K562 (cell line): ENCODE measurements at regions not wholly inside any gene's neighbourhood (a gene's known extent, or its start where the extent isn't known, plus 50 kb on each side); places are given as distances from the start of the nearest gene placed in this dataset.

Experiments used
- ATAC-seq: fragments of 200-7000 bp; cut with Tn5 transposase; 3 replicates; pipeline ENCODE4 v1.9.1; 2020; ENCODE audit warnings: moderate library complexity
- BruUV-seq: library from RNA; stranded (reverse); fragments of 400-500 nt; replicated peaks from 2 replicates; lab custom pipeline; 2021; lab: Mats Ljungman, UMichigan
- CTCF ChIA-PET: fragments of 300-600 bp; formaldehyde crosslinking; extraction: SDS; loops from one replicate; lab custom pipeline; 2021; ENCODE audit warnings: low intra/inter-chr PET ratio; lab: Yijun Ruan, JAX
- POLR2A ChIA-PET: fragments of 300-600, 350-650 bp; sonication (Branson Sonifier 250); formaldehyde crosslinking; extraction: SDS; loops from one replicate; lab custom pipeline; 2021; ENCODE audit warnings: antibody characterized with exemption, inconsistent platforms; lab: Yijun Ruan, JAX
- DNase-seq, 4 experiments: peaks; one replicate each; pipeline versions ENCODE4 v3.0.0 to v3.0.0-alpha.2; 2011 to 2018; ENCODE audit warnings: low spot score in 3 of 4, mixed read lengths in 3 of 4; ENCODE audit errors: extremely low read depth in 1 of 4
- FAIRE-seq: peaks from 2 replicates; lab custom pipeline; 2011; peaks lifted over from hg19 to GRCh38; lab: Jason Lieb, UNC
- H2AFZ ChIP-seq: 2 replicates; pipeline ENCODE4 v1.6.0; 2011; ENCODE audit warnings: low read depth, low read length, control low read depth, inconsistent platforms
- H3K27ac ChIP-seq: fragments of 200-600 bp; 3 replicates; pipeline ENCODE4 v1.8.0; 2011; ENCODE audit warnings: low read depth, mild to moderate bottlenecking, control low read depth, inconsistent platforms, low read length, moderate library complexity, mixed read lengths; ENCODE audit errors: extremely low read depth
- H3K27me3 ChIP-seq, 2 experiments: fragments of 300-600 bp in 1 of 2; 2 replicates in 1 of 2; 3 replicates in 1 of 2; pipeline versions ENCODE4 v1.6.0 to v1.8.0; 2011; ENCODE audit warnings: inconsistent platforms in 2 of 2, low read length in 2 of 2, mild to moderate bottlenecking in 1 of 2, mixed read lengths in 1 of 2, moderate library complexity in 1 of 2; ENCODE audit not compliant: control insufficient read depth in 2 of 2, insufficient read depth in 2 of 2
- H3K36me3 ChIP-seq: fragments of 300-600 bp; 3 replicates; pipeline ENCODE4 v1.8.0; 2011; ENCODE audit warnings: mild to moderate bottlenecking, low read length, inconsistent platforms; ENCODE audit not compliant: control insufficient read depth, insufficient read depth
- H3K4me1 ChIP-seq, 2 experiments: fragments of 200-600 bp in 1 of 2; replicated peaks in 1 of 2; 2 replicates in 1 of 2; 3 replicates in 1 of 2; pipeline versions ENCODE4 v1.5.1 to v1.8.0; 2011; ENCODE audit warnings: inconsistent platforms in 2 of 2, low read length in 2 of 2, mild to moderate bottlenecking in 1 of 2, mixed read lengths in 1 of 2, moderate library complexity in 1 of 2; ENCODE audit not compliant: control insufficient read depth in 2 of 2, insufficient read depth in 2 of 2
- H3K4me2 ChIP-seq: 2 replicates; pipeline ENCODE4 v1.6.1; 2011; ENCODE audit warnings: low read length, control low read depth, inconsistent platforms, mixed read lengths; ENCODE audit not compliant: insufficient read depth
- H3K4me3 ChIP-seq: fragments of 200-600 bp; sonication (generic), shearing (Covaris generic); 2 replicates; pipeline ENCODE4 v1.5.1; 2016; ENCODE audit warnings: control low read depth, inconsistent platforms
- H3K79me2 ChIP-seq: fragments of 200-600 bp; 3 replicates; pipeline ENCODE4 v1.8.0; 2011; ENCODE audit warnings: low read length, inconsistent platforms; ENCODE audit not compliant: control insufficient read depth, insufficient read depth
- H3K9ac ChIP-seq, 2 experiments: 2 replicates each; pipeline versions ENCODE4 v1.6.0 to v1.6.1; 2011; ENCODE audit warnings: low read depth in 2 of 2, low read length in 2 of 2, control low read depth in 1 of 2, inconsistent platforms in 1 of 2, mild to moderate bottlenecking in 1 of 2, mixed read lengths in 1 of 2; ENCODE audit not compliant: insufficient read depth in 1 of 2
- H3K9me1 ChIP-seq: one replicate; pipeline ENCODE4 v1.6.0; 2011; ENCODE audit warnings: inconsistent platforms, mild to moderate bottlenecking, low read length, moderate library complexity; ENCODE audit not compliant: control insufficient read depth, insufficient read depth
- H3K9me3 ChIP-seq: replicated peaks from 2 replicates; pipeline ENCODE4 v1.5.1; 2011; ENCODE audit warnings: low read depth, low read length, inconsistent platforms; ENCODE audit not compliant: control insufficient read depth, insufficient read depth
- H4K20me1 ChIP-seq: replicated peaks from 2 replicates; pipeline ENCODE4 v1.6.1; 2011; ENCODE audit warnings: low read length, inconsistent platforms, mixed read lengths; ENCODE audit not compliant: control insufficient read depth, insufficient read depth
- ARID2 ChIP-seq: fragments of 450-650 bp; IDR thresholded peaks from 2 replicates; pipeline ENCODE4 v1.6.1; 2017; ENCODE audit warnings: antibody characterized with exemption, mild to moderate bottlenecking
- HNRNPH1 ChIP-seq: fragments of 200-400 bp; formaldehyde crosslinking; optimal IDR thresholded peaks from 2 replicates; pipeline ENCODE3; 2017; ENCODE audit warnings: low read depth, mild to moderate bottlenecking, low read length, moderate library complexity
- NFIC ChIP-seq: fragments of 450-650 bp; IDR thresholded peaks from 2 replicates; pipeline ENCODE4 v1.6.1; 2017; ENCODE audit warnings: mild to moderate bottlenecking, inconsistent platforms
- NFIX ChIP-seq: fragments of 250-450 bp; sonication (Bioruptor Pico); IDR thresholded peaks from 2 replicates; pipeline ENCODE4 v1.4.0; 2020; ENCODE audit warnings: low read depth, mild to moderate bottlenecking, moderate library complexity
- SREBF1 ChIP-seq: fragments of 150-350 bp; IDR thresholded peaks from 2 replicates; pipeline ENCODE4 v1.6.1; 2014; ENCODE audit warnings: antibody characterized with exemption, low read depth, low read length, borderline replicate concordance
- STAG1 ChIP-seq: sonication (generic); formaldehyde crosslinking; IDR thresholded peaks from 2 replicates; pipeline ENCODE4 v1.5.0; 2020; ENCODE audit warnings: missing genetic modification reagents, borderline replicate concordance
- ZNF12 ChIP-seq: sonication (generic); formaldehyde crosslinking; IDR thresholded peaks from 2 replicates; pipeline ENCODE4 v1.4.0; 2020; ENCODE audit warnings: mild to moderate bottlenecking, missing genetic modification reagents
- WGBS: fragments of 100-300 bp; shearing (Covaris generic); methylation state at CpG from one replicate; pipeline ENCODE4 v1.1.6; 2016; ENCODE audit warnings: low coverage, mixed read lengths; ENCODE audit not compliant: insufficient coverage; ENCODE audit errors: missing lambda C conversion rate; 5-methylcytosine and 5-hydroxymethylcytosine counted together
- in situ Hi-C: fragments of 300-500 bp; cut with MboI; formaldehyde crosslinking; loops from 4 replicates; pipeline ENCODE4 v1.15.0; 2018; ENCODE audit warnings: inconsistent platforms, mixed read lengths
- intact Hi-C: fragments of 100-400 bp; cut with micrococcal nuclease; formaldehyde crosslinking; loops from 2 replicates; pipeline ENCODE4 v1.14.2; 2022

DNA sequence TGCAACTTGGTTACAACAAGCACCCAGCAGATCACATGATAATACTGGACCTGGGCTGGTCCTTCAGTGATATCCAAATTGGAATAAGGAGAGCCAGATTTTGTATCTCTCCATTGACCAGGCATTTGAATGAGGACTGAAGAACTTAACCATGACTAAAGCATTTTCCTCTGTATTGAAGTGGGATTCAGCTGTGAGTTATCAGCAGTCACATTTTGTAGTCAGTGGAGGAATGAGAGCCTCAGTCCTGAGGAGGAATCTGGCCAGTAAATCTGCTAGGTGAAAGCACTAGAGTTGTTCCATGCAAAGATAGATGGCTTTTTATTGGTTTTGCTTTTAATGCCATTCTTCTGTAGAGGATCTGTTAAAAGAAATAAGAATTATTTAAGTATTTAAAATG lies 1506.0 kb downstream of the PCDH7 start:
- no peak for DNase-seq
- Histone ChIP-seq H3K9me3 (no peaks in the 10 kb centered on the region), H4K20me1 (no peaks in the 10 kb centered on the region), H3K4me2 (no peak overlapping the region), H3K27ac (no peak overlapping the region), H3K79me2 (no peaks in the 10 kb centered on the region), H3K4me3 (no peak overlapping the region), H2AFZ (no peak overlapping the region), H3K9me1 (no peaks in the 10 kb centered on the region), H3K36me3 (no peaks in the 10 kb centered on the region), H3K27me3 (no peaks in the 10 kb centered on the region), H3K4me1 (no peaks in the 10 kb centered on the region), H3K9ac (no peak overlapping the region)
- TF ChIP-seq HNRNPH1 (no peak), SREBF1 (no peak), ZNF12 (CRISPR knock-in tag) (no peak), STAG1 (CRISPR knock-in tag) (no peak)
- no TSS peak for BruUV-seq
- in situ Hi-C loops (no loop called here), intact Hi-C loops (no loop called here)
- no peak for FAIRE-seq
- ChIA-PET CTCF (no interaction called here), POLR2A (no interaction called here)
- ATAC-seq, result no peak

GRCh38 chr4:32226733-32227132 lies 1506.6 kb downstream of the PCDH7 start:
- DNase-seq (no peak), ATAC-seq (no peak), FAIRE-seq (no peak)
- BruUV-seq, result no TSS peak
- ChIA-PET POLR2A (no interaction called here), CTCF (no interaction called here)
- Histone ChIP-seq H3K4me1 (no peaks in the 10 kb centered on the region), H3K36me3 (no peaks in the 10 kb centered on the region), H3K27me3 (no peaks in the 10 kb centered on the region), H3K9ac (no peak overlapping the region), H3K4me2 (no peak overlapping the region), H3K79me2 (no peaks in the 10 kb centered on the region), H2AFZ (no peak overlapping the region), H3K27ac (no peak overlapping the region), H3K4me3 (no peak overlapping the region), H4K20me1 (no peaks in the 10 kb centered on the region), H3K9me3 (no peaks in the 10 kb centered on the region), H3K9me1 (no peaks in the 10 kb centered on the region)
- in situ Hi-C loops (no loop called here), intact Hi-C loops (no loop called here)
- peak; percentile 52; the same call in 1 of the 2 replicates for TF ChIP-seq NFIX (CRISPR knock-in tag)
- peak; percentile 85 for TF ChIP-seq NFIC
- TF ChIP-seq ARID2, result no peak
- WGBS, result 26% methylated on average over 2 of the region's 2 CpGs
